ENCODE measurements at regions not wholly inside any gene's neighbourhood (a gene's known extent, or its start where the extent isn't known, plus 50 kb on each side); places are given as distances from the start of the nearest gene placed in this dataset.

- DNase-seq: no peak
These were observed 684.9 kb downstream of the TRAM1L1 start for GRCh38 chr4:116400480-116400879.

- no peak for DNase-seq
These were observed 687.7 kb downstream of the TRAM1L1 start for GRCh38 chr4:116397714-116398113.

- DNase-seq: no peak
These were observed 688.1 kb downstream of the TRAM1L1 start for GRCh38 chr4:116397291-116397690.

- DNase-seq: no peak
These were observed 690.0 kb downstream of the TRAM1L1 start for GRCh38 chr4:116395408-116395807.

GRCh38 chr4:116391020-116391419 is 694.4 kb downstream of the TRAM1L1 start:
- DNase-seq: no peak

- no peak for DNase-seq
These were observed 696.2 kb downstream of the TRAM1L1 start for GRCh38 chr4:116389139-116389538.

GRCh38 chr4:116387937-116388474 is 697.4 kb downstream of the TRAM1L1 start:
- DNase-seq: no peak

- DNase-seq: no peak
These were observed 698.5 kb downstream of the TRAM1L1 start for GRCh38 chr4:116386856-116387255.

- no peak for DNase-seq
These were observed 699.8 kb downstream of the TRAM1L1 start for GRCh38 chr4:116385583-116385982.

- DNase-seq: no peak
These were observed 710.6 kb downstream of the TRAM1L1 start for GRCh38 chr4:116374815-116375214.

GRCh38 chr4:116362583-116362982 is 722.8 kb downstream of the TRAM1L1 start:
- DNase-seq: no peak

GRCh38 chr4:116361790-116362189 is 723.6 kb downstream of the TRAM1L1 start:
- no peak for DNase-seq

GRCh38 chr4:116358633-116359222 is 726.6 kb downstream of the TRAM1L1 start:
- DNase-seq: peak; percentile 49

- no peak for DNase-seq
These were observed 727.6 kb downstream of the TRAM1L1 start for GRCh38 chr4:116357758-116358157.

- DNase-seq: no peak
These were observed 738.6 kb downstream of the TRAM1L1 start for GRCh38 chr4:116346750-116347149.

- DNase-seq: no peak
These were observed 741.6 kb downstream of the TRAM1L1 start for GRCh38 chr4:116343809-116344208.

GRCh38 chr4:116342143-116342542 is 743.2 kb downstream of the TRAM1L1 start:
- no peak for DNase-seq

- DNase-seq: no peak
These were observed 752.9 kb downstream of the TRAM1L1 start for GRCh38 chr4:116332508-116332907.

GRCh38 chr4:116328261-116328860 is 757.0 kb downstream of the TRAM1L1 start:
- no peak for DNase-seq

- no peak for DNase-seq
These were observed 761.8 kb downstream of the TRAM1L1 start for GRCh38 chr4:116323606-116324005.

- no peak for DNase-seq
These were observed 763.9 kb downstream of the TRAM1L1 start for GRCh38 chr4:116321471-116321870.

- no peak for DNase-seq
These were observed 764.5 kb downstream of the TRAM1L1 start for GRCh38 chr4:116320859-116321258.

GRCh38 chr4:116303736-116304188 is 781.6 kb downstream of the TRAM1L1 start:
- DNase-seq: no peak

GRCh38 chr4:116302990-116303735 is 782.2 kb downstream of the TRAM1L1 start:
- DNase-seq: no peak

Measured in stimulated activated CD8-positive, alpha-beta memory T cell treated with anti-CD3 and anti-CD28 coated beads, Interleukin-4, amount 100 ng/mL, for 48 hours (primary cell).